ENCODE measurements at regions not wholly inside any gene's neighbourhood (a gene's known extent, or its start where the extent isn't known, plus 50 kb on each side); places are given as distances from the start of the nearest gene placed in this dataset.

- TF ChIP-seq ZNF70 (CRISPR knock-in tag; IDR thresholded peaks at IDR 0.05): no peak
- TF ChIP-seq ARNTL (CRISPR knock-in tag; IDR thresholded peaks at IDR 0.05; ENCODE audit: borderline replicate concordance, low read depth): no peak
- no peak for TF ChIP-seq ZFP30 (CRISPR knock-in tag; IDR thresholded peaks at IDR 0.05)
- TF ChIP-seq ZC3H10 (CRISPR knock-in tag; IDR thresholded peaks at IDR 0.05): no peak
- TF ChIP-seq, protein P1, sequence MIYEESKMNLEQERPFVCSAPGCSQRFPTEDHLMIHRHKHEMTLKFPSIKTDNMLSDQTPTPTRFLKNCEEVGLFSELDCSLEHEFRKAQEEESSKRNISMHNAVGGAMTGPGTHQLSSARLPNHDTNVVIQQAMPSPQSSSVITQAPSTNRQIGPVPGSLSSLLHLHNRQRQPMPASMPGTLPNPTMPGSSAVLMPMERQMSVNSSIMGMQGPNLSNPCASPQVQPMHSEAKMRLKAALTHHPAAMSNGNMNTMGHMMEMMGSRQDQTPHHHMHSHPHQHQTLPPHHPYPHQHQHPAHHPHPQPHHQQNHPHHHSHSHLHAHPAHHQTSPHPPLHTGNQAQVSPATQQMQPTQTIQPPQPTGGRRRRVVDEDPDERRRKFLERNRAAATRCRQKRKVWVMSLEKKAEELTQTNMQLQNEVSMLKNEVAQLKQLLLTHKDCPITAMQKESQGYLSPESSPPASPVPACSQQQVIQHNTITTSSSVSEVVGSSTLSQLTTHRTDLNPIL (CRISPR knock-in tag; IDR thresholded peaks at IDR 0.05; ENCODE audit: low read depth): no peak
- no peak for TF ChIP-seq SNAI2 (CRISPR knock-in tag; IDR thresholded peaks at IDR 0.05)
- TF ChIP-seq ZFP3 (CRISPR knock-in tag; IDR thresholded peaks at IDR 0.05): no peak
- TF ChIP-seq, protein P2, sequence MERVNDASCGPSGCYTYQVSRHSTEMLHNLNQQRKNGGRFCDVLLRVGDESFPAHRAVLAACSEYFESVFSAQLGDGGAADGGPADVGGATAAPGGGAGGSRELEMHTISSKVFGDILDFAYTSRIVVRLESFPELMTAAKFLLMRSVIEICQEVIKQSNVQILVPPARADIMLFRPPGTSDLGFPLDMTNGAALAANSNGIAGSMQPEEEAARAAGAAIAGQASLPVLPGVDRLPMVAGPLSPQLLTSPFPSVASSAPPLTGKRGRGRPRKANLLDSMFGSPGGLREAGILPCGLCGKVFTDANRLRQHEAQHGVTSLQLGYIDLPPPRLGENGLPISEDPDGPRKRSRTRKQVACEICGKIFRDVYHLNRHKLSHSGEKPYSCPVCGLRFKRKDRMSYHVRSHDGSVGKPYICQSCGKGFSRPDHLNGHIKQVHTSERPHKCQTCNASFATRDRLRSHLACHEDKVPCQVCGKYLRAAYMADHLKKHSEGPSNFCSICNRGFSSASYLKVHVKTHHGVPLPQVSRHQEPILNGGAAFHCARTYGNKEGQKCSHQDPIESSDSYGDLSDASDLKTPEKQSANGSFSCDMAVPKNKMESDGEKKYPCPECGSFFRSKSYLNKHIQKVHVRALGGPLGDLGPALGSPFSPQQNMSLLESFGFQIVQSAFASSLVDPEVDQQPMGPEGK (CRISPR knock-in tag; IDR thresholded peaks at IDR 0.05; ENCODE audit: borderline replicate concordance): no peak
- no peak for TF ChIP-seq ISL1 (CRISPR knock-in tag; IDR thresholded peaks at IDR 0.05)
Observed at GRCh38 chr16:87551487-87551886, 50.8 kb upstream of the JPH3 start.
